Right lung (tissue), 2 donors: ENCODE measurements at regions not wholly inside any gene's neighbourhood (a gene's known extent, or its start where the extent isn't known, plus 50 kb on each side); places are given as distances from the start of the nearest gene placed in this dataset.
"Not testable (repeated sequence)": the region's sequence is repeated elsewhere in the genome, so short reads cannot be mapped to it uniquely, and the experiment has no call there.

ENCODE experiments used
- DNase-seq, 2 donors: peaks; one replicate each; pipeline ENCODE4 v3.0.0-alpha.2; 2013

GRCh38 chr10:84571146-84571545 lies 242.8 kb downstream of the CCSER2 start:
- DNase-seq: no peak

- no peak for DNase-seq
Measured at GRCh38 chr10:84574102-84574501, 245.7 kb downstream of the CCSER2 start.

- DNase-seq: no peak
Measured at GRCh38 chr10:84581976-84582375, 253.6 kb downstream of the CCSER2 start.

- no peak for DNase-seq
Measured at GRCh38 chr10:84583501-84583900, 255.1 kb downstream of the CCSER2 start.

GRCh38 chr10:84587789-84588188 lies 259.4 kb downstream of the CCSER2 start:
- DNase-seq: no peak

- no peak for DNase-seq
Measured at GRCh38 chr10:84588426-84588825, 260.0 kb downstream of the CCSER2 start.

- no peak for DNase-seq
Measured at GRCh38 chr10:84588971-84589370, 260.6 kb downstream of the CCSER2 start.

GRCh38 chr10:84589526-84590205 lies 261.3 kb downstream of the CCSER2 start:
- no peak for DNase-seq

GRCh38 chr10:84590327-84591193 lies 262.2 kb downstream of the CCSER2 start:
- no peak for DNase-seq

GRCh38 chr10:84593506-84593905 lies 265.1 kb downstream of the CCSER2 start:
- DNase-seq: no peak

GRCh38 chr10:84596585-84596984 lies 268.2 kb downstream of the CCSER2 start:
- DNase-seq: no peak

GRCh38 chr10:84599254-84599653 lies 270.9 kb downstream of the CCSER2 start:
- no peak for DNase-seq

GRCh38 chr10:84600947-84601346 lies 272.6 kb downstream of the CCSER2 start:
- no peak for DNase-seq

- not testable (repeated sequence) for DNase-seq
Measured at GRCh38 chr10:84602543-84602942, 274.2 kb downstream of the CCSER2 start.

GRCh38 chr10:84603971-84604370 lies 275.6 kb downstream of the CCSER2 start:
- no peak for DNase-seq

- DNase-seq: no peak
Measured at GRCh38 chr10:84605802-84606201, 277.4 kb downstream of the CCSER2 start.

GRCh38 chr10:84606428-84606827 lies 278.0 kb downstream of the CCSER2 start:
- DNase-seq: no peak

- DNase-seq: no peak
Measured at GRCh38 chr10:84607044-84607443, 278.7 kb downstream of the CCSER2 start.

GRCh38 chr10:84607523-84607922 lies 279.1 kb downstream of the CCSER2 start:
- no peak for DNase-seq

- DNase-seq: no peak
Measured at GRCh38 chr10:84608126-84608525, 279.7 kb downstream of the CCSER2 start.

GRCh38 chr10:84613336-84614021 lies 285.1 kb downstream of the CCSER2 start:
- peak; percentile 19 to 27 for DNase-seq

GRCh38 chr10:84626397-84627087 lies 298.2 kb downstream of the CCSER2 start:
- DNase-seq: no peak
